T-helper 1 cell treated with Interleukin-12 subunit alpha and Interleukin-12 subunit beta and Interleukin-4 antibody, amounts not matched to agents 30 μg/mL and 1 μg/mL, for 36 hours (primary cell): ENCODE measurements at regions not wholly inside any gene's neighbourhood (a gene's known extent, or its start where the extent isn't known, plus 50 kb on each side); places are given as distances from the start of the nearest gene placed in this dataset.
"Not testable (repeated sequence)": the region's sequence is repeated elsewhere in the genome, so short reads cannot be mapped to it uniquely, and the experiment has no call there.

Source experiments
- H3K27ac Mint-ChIP-seq: one replicate; pipeline ENCODE4 v1.8.0; 2021; ENCODE audit warnings: mild to moderate bottlenecking, mixed read lengths
- H3K27me3 Mint-ChIP-seq: one replicate; pipeline ENCODE4 v1.8.0; 2021; ENCODE audit warnings: low read depth, mixed read lengths
- H3K36me3 Mint-ChIP-seq: one replicate; pipeline ENCODE4 v1.8.0; 2021; ENCODE audit warnings: low read depth, mixed read lengths
- H3K4me1 Mint-ChIP-seq: one replicate; pipeline ENCODE4 v1.8.0; 2021; ENCODE audit warnings: low read depth, mixed read lengths
- H3K4me3 Mint-ChIP-seq: one replicate; pipeline ENCODE4 v1.8.0; 2021; ENCODE audit warnings: mild to moderate bottlenecking, moderate library complexity, mixed read lengths
- H3K9me3 Mint-ChIP-seq: one replicate; pipeline ENCODE4 v1.8.0; 2021; ENCODE audit warnings: mixed read lengths

DNA sequence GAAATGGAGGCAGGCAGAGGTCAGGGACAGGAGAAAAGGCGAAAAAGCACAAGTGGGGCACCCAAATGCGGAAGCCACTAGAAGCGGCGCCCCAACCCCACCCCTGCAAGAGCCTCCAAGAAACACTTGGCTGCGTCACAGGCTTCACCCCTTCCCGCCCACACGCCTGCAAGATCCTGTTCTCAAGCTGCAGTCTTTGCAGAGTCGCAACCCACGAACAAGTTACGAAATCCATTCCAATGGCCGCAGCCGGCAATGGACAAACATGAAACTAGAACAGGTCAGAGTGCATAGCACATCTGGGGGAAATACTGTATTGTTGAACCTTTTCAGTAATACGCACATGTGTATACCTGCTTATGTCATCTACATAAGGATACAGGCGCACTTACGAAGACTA lies 103.6 kb downstream of the PSMG1 start:
- H3K9me3 Mint-ChIP-seq = peaks cover 3% of the 10 kb centered on the region
- H3K27me3 Mint-ChIP-seq = no peaks in the 10 kb centered on the region
- no peak overlapping the region for H3K27ac Mint-ChIP-seq
- H3K4me3 Mint-ChIP-seq = no peak overlapping the region
- no peaks in the 10 kb centered on the region for H3K36me3 Mint-ChIP-seq
- H3K4me1 Mint-ChIP-seq = no peaks in the 10 kb centered on the region

DNA sequence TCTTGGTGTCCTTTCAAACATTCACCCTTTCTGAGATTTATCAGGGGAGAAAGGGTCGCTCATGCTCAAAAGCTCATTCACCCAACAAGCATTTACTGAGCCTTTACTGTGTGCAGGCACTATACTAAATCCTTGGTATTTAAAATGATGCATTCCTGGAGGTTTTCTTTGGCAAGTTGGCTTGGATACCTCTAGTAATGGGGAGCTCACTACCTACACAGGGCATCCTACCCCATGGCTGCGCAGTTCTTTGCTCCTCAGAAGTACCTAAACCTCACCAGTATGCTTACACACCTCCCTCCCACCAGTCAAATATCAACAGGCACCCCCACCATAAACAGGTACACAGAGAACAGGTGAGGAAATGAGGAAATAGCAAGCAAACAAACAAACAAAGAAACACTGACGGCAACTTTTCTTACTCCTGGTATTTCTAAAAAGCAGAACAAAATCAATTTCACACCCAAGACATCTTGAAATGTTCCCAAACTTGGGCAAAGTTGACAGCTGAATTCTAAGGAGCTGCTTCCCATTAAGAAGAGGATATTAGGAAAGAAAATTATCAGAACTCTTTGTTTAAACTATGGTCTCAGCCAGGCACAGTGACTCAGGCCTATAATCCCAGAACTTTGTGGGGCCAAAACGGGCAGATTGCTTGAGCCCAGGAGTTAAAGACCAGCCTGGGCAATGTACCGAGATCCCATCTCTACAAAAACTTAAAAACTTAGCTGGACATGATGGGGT lies 104.8 kb downstream of the PSMG1 start:
- H3K27me3 Mint-ChIP-seq = peaks cover 3% of the 10 kb centered on the region
- H3K4me1 Mint-ChIP-seq = no peaks in the 10 kb centered on the region
- no peak overlapping the region for H3K27ac Mint-ChIP-seq

DNA sequence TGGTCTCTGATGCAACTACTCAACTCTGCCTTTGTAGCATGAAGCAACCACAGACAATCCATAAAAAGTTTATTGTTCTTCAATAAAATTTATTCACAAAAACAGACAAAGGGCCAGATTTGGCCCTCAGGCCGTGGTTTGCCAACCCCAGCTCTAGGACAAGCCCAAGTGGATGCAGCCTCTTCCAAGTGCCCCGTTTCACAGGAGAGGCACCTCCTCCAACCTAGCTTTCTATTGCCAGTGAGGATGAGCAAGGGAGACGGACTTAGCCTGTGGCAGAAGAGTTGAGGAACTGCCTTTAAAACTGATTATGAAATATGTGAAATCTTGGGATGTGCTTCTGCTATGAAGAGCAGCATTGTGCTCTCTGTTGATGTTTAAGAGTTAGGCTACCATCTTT lies 105.4 kb downstream of the PSMG1 start:
- Mint-ChIP-seq H3K4me3 (no peak overlapping the region), H3K4me1 (no peaks in the 10 kb centered on the region), H3K27ac (no peak overlapping the region), H3K9me3 (peaks cover 3% of the 10 kb centered on the region), H3K36me3 (no peaks in the 10 kb centered on the region), H3K27me3 (peaks cover 3% of the 10 kb centered on the region)

More for the DNA sequence above, 104.8 kb downstream of the PSMG1 start:
- no peaks in the 10 kb centered on the region for H3K36me3 Mint-ChIP-seq
- H3K9me3 Mint-ChIP-seq = peaks cover 3% of the 10 kb centered on the region
- H3K4me3 Mint-ChIP-seq = no peak overlapping the region

GRCh38 chr21:39074508-39074907 lies 108.7 kb downstream of the PSMG1 start:
- no peaks in the 10 kb centered on the region for H3K36me3 Mint-ChIP-seq
- H3K4me1 Mint-ChIP-seq = no peaks in the 10 kb centered on the region
- H3K4me3 Mint-ChIP-seq = no peak overlapping the region
- peaks cover 3% of the 10 kb centered on the region for H3K27me3 Mint-ChIP-seq
- H3K9me3 Mint-ChIP-seq = peaks cover 3% of the 10 kb centered on the region
- no peak overlapping the region for H3K27ac Mint-ChIP-seq

DNA sequence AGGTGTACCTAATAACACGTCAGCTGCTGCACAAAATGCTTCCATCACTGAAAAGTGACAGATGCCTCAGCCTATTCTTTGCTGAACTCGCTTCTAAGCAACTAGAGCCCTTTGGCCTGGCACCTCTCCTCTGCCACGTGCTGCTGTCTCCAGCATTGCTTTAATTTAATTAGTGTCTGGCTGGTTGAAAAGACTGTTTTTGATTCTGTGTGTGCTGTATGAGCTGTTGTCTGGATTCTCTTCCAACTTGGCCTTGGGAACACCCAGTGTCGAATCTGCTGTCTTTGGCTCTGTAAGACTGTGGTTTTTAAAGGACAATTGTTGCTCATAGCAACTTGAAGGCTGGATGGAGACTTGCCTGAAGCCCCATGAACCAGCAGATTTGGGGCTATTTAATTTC lies 109.5 kb downstream of the PSMG1 start:
- Mint-ChIP-seq H3K9me3 (peaks cover 3% of the 10 kb centered on the region), H3K27ac (no peak overlapping the region), H3K4me3 (no peak overlapping the region), H3K27me3 (peaks cover 10% of the 10 kb centered on the region), H3K4me1 (no peaks in the 10 kb centered on the region), H3K36me3 (no peaks in the 10 kb centered on the region)

DNA sequence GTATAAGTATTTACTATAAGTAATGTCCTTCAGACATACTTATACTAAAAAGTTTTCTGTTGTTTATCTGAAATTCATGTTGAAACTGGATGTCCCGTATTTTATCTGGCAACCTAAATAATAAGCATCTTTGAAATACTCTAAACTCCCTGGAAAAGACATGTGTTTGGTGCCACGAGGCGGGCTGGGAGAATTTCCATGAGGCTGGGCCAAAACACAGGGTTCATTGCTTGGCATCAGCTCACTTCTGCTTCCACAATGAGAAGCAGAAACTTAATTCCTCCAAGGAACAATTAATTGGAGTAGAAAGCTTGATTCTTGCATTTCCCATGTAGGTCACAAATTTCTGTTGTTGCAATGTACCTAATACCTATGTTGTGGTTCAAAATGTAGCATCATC lies 110.2 kb downstream of the PSMG1 start:
- Mint-ChIP-seq H3K9me3 (peaks cover 3% of the 10 kb centered on the region), H3K36me3 (no peaks in the 10 kb centered on the region), H3K27me3 (peaks cover 13% of the 10 kb centered on the region), H3K4me1 (no peaks in the 10 kb centered on the region), H3K4me3 (no peak overlapping the region), H3K27ac (no peak overlapping the region)

GRCh38 chr21:39072468-39072867 lies 110.8 kb downstream of the PSMG1 start:
- peaks cover 3% of the 10 kb centered on the region for H3K9me3 Mint-ChIP-seq

DNA sequence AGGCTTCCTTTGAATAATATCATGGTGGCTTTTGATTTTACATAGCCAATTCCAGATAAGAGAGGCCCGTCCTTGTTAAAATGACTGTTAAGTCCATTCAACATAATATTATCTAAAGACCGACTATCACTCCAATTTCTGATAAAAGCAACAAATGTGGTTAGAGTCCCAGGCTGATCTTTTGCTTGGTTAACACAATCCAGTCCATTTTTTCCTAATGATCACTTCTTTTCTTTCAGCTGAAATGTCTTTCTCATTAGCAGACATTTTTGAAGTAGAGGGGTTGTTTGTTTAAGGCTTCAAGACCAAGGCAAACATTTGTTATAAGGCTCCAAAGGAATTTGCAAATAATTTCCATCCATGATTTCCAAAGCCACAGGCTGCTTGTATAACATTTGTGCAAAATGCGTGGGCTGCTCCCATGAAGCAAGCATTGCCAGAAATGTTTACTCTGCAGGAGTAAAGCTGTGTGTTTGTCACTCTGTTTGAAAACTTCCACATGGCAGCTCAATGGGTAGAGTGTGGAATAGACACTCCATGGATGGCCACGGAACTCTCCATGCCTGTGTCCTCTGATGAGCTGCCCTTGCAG lies 111.5 kb downstream of the PSMG1 start:
- Mint-ChIP-seq H3K27me3 (peaks cover 13% of the 10 kb centered on the region), H3K36me3 (no peaks in the 10 kb centered on the region), H3K4me1 (no peaks in the 10 kb centered on the region), H3K9me3 (peaks cover 3% of the 10 kb centered on the region), H3K4me3 (no peak overlapping the region), H3K27ac (no peak overlapping the region)

More at GRCh38 chr21:39072468-39072867, 110.8 kb downstream of the PSMG1 start:
- H3K36me3 Mint-ChIP-seq = no peaks in the 10 kb centered on the region
- H3K4me3 Mint-ChIP-seq = no peak overlapping the region
- H3K4me1 Mint-ChIP-seq = no peaks in the 10 kb centered on the region
- peaks cover 13% of the 10 kb centered on the region for H3K27me3 Mint-ChIP-seq
- no peak overlapping the region for H3K27ac Mint-ChIP-seq

DNA sequence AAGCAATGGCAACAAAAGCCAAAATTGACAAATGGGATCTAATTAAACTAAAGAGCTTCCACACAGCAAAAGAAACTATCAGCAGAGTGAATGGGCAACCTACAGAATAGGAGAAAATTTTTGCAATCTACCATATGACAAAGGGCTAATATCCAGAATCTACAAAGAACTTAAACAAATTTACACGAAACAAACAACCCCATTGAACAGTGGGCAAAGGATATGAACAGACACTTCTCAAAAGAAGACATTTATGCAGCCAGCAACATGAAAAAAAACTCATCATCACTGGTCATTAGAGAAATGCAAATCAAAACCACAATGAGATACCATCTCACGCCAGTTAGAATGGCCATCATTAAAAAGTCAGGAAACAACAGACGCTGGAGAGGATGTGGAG lies 113.4 kb downstream of the PSMG1 start:
- H3K36me3 Mint-ChIP-seq, H3K9me3 Mint-ChIP-seq, H3K4me3 Mint-ChIP-seq, H3K27ac Mint-ChIP-seq, H3K4me1 Mint-ChIP-seq: not testable (repeated sequence)
- H3K27me3 Mint-ChIP-seq = peaks cover 13% of the 10 kb centered on the region

GRCh38 chr21:39066829-39067780 lies 116.1 kb downstream of the PSMG1 start:
- no peaks in the 10 kb centered on the region for H3K36me3 Mint-ChIP-seq
- peaks cover 9% of the 10 kb centered on the region for H3K27me3 Mint-ChIP-seq
- H3K9me3 Mint-ChIP-seq = no peaks in the 10 kb centered on the region
- no peak overlapping the region for H3K4me3 Mint-ChIP-seq
- H3K27ac Mint-ChIP-seq = no peak overlapping the region
- H3K4me1 Mint-ChIP-seq = no peaks in the 10 kb centered on the region

GRCh38 chr21:39065917-39066316 lies 117.3 kb downstream of the PSMG1 start:
- H3K27ac Mint-ChIP-seq = no peak overlapping the region
- no peaks in the 10 kb centered on the region for H3K36me3 Mint-ChIP-seq
- H3K9me3 Mint-ChIP-seq = no peaks in the 10 kb centered on the region
- no peak overlapping the region for H3K4me3 Mint-ChIP-seq
- H3K27me3 Mint-ChIP-seq = peaks cover 9% of the 10 kb centered on the region
- H3K4me1 Mint-ChIP-seq = no peaks in the 10 kb centered on the region

DNA sequence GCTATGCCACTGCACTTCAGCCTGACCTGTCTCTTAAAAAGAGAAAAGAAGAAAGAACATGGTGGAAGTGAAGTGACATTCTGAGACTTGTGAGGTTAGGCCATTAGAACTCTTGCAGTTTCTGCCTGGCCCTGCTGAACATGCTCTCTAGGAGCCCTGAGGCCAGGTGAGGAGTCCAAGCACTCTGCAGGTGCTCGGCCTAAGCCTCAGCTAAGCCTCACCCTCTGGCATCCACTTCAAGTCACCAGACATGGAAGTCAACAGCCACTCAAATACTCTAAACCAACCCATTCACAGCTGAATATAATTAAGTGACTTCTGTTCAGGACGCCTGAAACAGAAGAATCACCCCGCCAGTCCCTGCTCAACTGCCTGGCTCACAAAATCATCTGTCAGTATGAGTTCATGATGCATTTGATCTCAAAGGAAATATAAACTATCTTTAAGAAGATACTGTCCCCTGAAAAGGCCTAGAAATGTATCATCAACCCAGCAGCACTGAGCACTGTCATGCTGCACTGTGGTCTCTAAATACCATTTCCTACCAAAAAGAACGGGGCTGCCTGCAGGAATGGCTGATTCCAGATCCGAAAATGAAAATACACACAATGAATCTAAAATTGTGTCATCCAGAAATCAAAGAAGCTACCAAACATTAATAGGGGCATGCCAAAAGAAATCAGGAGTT lies 118.8 kb downstream of the PSMG1 start:
- Mint-ChIP-seq H3K9me3 (no peaks in the 10 kb centered on the region), H3K4me1 (no peaks in the 10 kb centered on the region), H3K4me3 (no peak overlapping the region), H3K36me3 (no peaks in the 10 kb centered on the region), H3K27ac (no peak overlapping the region), H3K27me3 (peaks cover 9% of the 10 kb centered on the region)

DNA sequence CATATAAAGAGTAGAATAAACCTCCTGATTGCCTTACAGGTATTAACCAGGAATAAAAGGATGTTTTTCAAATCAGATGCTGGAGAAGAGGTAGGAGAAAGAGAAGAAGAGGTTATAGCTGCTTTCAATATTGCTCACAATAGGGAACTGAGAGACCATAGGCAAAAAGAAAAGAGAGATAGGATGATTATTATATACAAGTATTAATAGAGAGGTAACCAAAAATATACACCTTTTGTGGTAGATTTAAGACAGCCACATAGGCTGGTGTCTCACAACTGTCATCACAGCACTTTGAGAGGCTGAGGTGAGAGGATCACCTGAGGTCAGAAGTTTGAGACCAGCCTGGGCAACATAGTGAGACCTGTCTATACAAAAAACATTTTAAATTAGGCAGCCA lies 119.7 kb downstream of the PSMG1 start:
- H3K9me3 Mint-ChIP-seq = no peaks in the 10 kb centered on the region
- no peaks in the 10 kb centered on the region for H3K4me1 Mint-ChIP-seq
- no peaks in the 10 kb centered on the region for H3K36me3 Mint-ChIP-seq
- no peak overlapping the region for H3K4me3 Mint-ChIP-seq
- H3K27ac Mint-ChIP-seq = no peak overlapping the region
- H3K27me3 Mint-ChIP-seq = peaks cover under 1% of the 10 kb centered on the region

- H3K4me3 Mint-ChIP-seq = no peak overlapping the region
These were observed 121.1 kb downstream of the PSMG1 start for GRCh38 chr21:39062196-39062595.

More at GRCh38 chr21:39062196-39062595, 121.1 kb downstream of the PSMG1 start:
- Mint-ChIP-seq H3K27me3 (peaks cover 4% of the 10 kb centered on the region), H3K4me1 (no peaks in the 10 kb centered on the region), H3K27ac (no peak overlapping the region), H3K36me3 (no peaks in the 10 kb centered on the region), H3K9me3 (no peaks in the 10 kb centered on the region)
